HG03342 (cell line): ENCODE measurements at regions not wholly inside any gene's neighbourhood (a gene's known extent, or its start where the extent isn't known, plus 50 kb on each side); places are given as distances from the start of the nearest gene placed in this dataset.
"Not testable (repeated sequence)": the region's sequence is repeated elsewhere in the genome, so short reads cannot be mapped to it uniquely, and the experiment has no call there.

Experiments
- ATAC-seq: cut with Tn5 transposase; IDR thresholded peaks from one replicate; pipeline ENCODE4 v1.9.1; 2021; ENCODE audit warnings: mild to moderate bottlenecking, moderate library complexity; ENCODE audit not compliant: unreplicated experiment

- ATAC-seq = no peak
Measured at GRCh38 chr2:139730197-139730596, 950.0 kb upstream of the NXPH2 start.

- ATAC-seq = no peak
Measured at GRCh38 chr2:139721411-139721995, 941.3 kb upstream of the NXPH2 start.

- ATAC-seq = no peak
Measured at GRCh38 chr2:139720056-139720455, 939.9 kb upstream of the NXPH2 start.

- ATAC-seq = no peak
Measured at GRCh38 chr2:139704606-139705005, 924.4 kb upstream of the NXPH2 start.

- ATAC-seq = no peak
Measured at GRCh38 chr2:139694327-139694726, 914.1 kb upstream of the NXPH2 start.

- no peak for ATAC-seq
Measured at GRCh38 chr2:139686205-139686604, 906.0 kb upstream of the NXPH2 start.

- no peak for ATAC-seq
Measured at GRCh38 chr2:139685090-139685983, 905.1 kb upstream of the NXPH2 start.

GRCh38 chr2:139684286-139684860 lies 904.2 kb upstream of the NXPH2 start:
- no peak for ATAC-seq

GRCh38 chr2:139674577-139674976 lies 894.4 kb upstream of the NXPH2 start:
- ATAC-seq = no peak

- not testable (repeated sequence) for ATAC-seq
Measured at GRCh38 chr2:139673447-139673846, 893.3 kb upstream of the NXPH2 start.

- no peak for ATAC-seq
Measured at GRCh38 chr2:139669675-139670074, 889.5 kb upstream of the NXPH2 start.

- no peak for ATAC-seq
Measured at GRCh38 chr2:139652385-139652784, 872.2 kb upstream of the NXPH2 start.

GRCh38 chr2:139645617-139646016 lies 865.4 kb upstream of the NXPH2 start:
- ATAC-seq = no peak

GRCh38 chr2:139643139-139643538 lies 862.9 kb upstream of the NXPH2 start:
- ATAC-seq = no peak

- ATAC-seq = no peak
Measured at GRCh38 chr2:139631966-139632365, 851.8 kb upstream of the NXPH2 start.

GRCh38 chr2:139628931-139629330 lies 848.7 kb upstream of the NXPH2 start:
- no peak for ATAC-seq

- no peak for ATAC-seq
Measured at GRCh38 chr2:139626128-139626527, 845.9 kb upstream of the NXPH2 start.

GRCh38 chr2:139622691-139623090 lies 842.5 kb upstream of the NXPH2 start:
- no peak for ATAC-seq

GRCh38 chr2:139617747-139618146 lies 837.6 kb upstream of the NXPH2 start:
- ATAC-seq = no peak

- no peak for ATAC-seq
Measured at GRCh38 chr2:139613264-139613663, 833.1 kb upstream of the NXPH2 start.

- ATAC-seq = no peak
Measured at GRCh38 chr2:139610512-139610911, 830.3 kb upstream of the NXPH2 start.

GRCh38 chr2:139609109-139609508 lies 828.9 kb upstream of the NXPH2 start:
- ATAC-seq = no peak
